Choroid plexus epithelial cell (primary cell): ENCODE measurements at regions not wholly inside any gene's neighbourhood (a gene's known extent, or its start where the extent isn't known, plus 50 kb on each side); places are given as distances from the start of the nearest gene placed in this dataset.

Experiments
- DNase-seq: peaks from one replicate; pipeline ENCODE4 v3.0.0-alpha.2; 2010; ENCODE audit warnings: low read depth
- H3K4me3 ChIP-seq: 2 replicates; pipeline ENCODE4 v1.5.1; 2011; ENCODE audit warnings: low read depth, mild to moderate bottlenecking, control low read depth, low read length, moderate library complexity
- CTCF ChIP-seq: conservative IDR thresholded peaks from 2 replicates; pipeline ENCODE4 v1.5.1; 2011; ENCODE audit warnings: low read depth, mild to moderate bottlenecking, control low read depth, inconsistent platforms, low read length, moderate library complexity

- no peak for TF ChIP-seq CTCF
- H3K4me3 ChIP-seq, result no peak overlapping the region
- no peak for DNase-seq
These were observed 503.0 kb downstream of the PCDH17 start for GRCh38 chr13:58134525-58134924.

GRCh38 chr13:58142952-58143351 lies 511.4 kb downstream of the PCDH17 start:
- no peak for DNase-seq
- no peak for TF ChIP-seq CTCF
- H3K4me3 ChIP-seq, result no peak overlapping the region

GRCh38 chr13:58144616-58145015 lies 513.1 kb downstream of the PCDH17 start:
- no peak overlapping the region for H3K4me3 ChIP-seq
- no peak for TF ChIP-seq CTCF
- DNase-seq, result no peak

- H3K4me3 ChIP-seq, result no peak overlapping the region
- no peak for TF ChIP-seq CTCF
- DNase-seq, result no peak
These were observed 519.9 kb downstream of the PCDH17 start for GRCh38 chr13:58151452-58151851.

GRCh38 chr13:58160980-58161379 lies 529.4 kb downstream of the PCDH17 start:
- H3K4me3 ChIP-seq, result no peak overlapping the region
- no peak for TF ChIP-seq CTCF
- DNase-seq, result no peak

- H3K4me3 ChIP-seq, result no peak overlapping the region
- no peak for DNase-seq
- TF ChIP-seq CTCF, result no peak
These were observed 534.1 kb downstream of the PCDH17 start for GRCh38 chr13:58165617-58166016.

- DNase-seq, result no peak
- H3K4me3 ChIP-seq, result no peak overlapping the region
- no peak for TF ChIP-seq CTCF
These were observed 549.6 kb downstream of the PCDH17 start for GRCh38 chr13:58181111-58181510.
